Adrenal gland (tissue), 5 donors: ENCODE measurements at regions not wholly inside any gene's neighbourhood (a gene's known extent, or its start where the extent isn't known, plus 50 kb on each side); places are given as distances from the start of the nearest gene placed in this dataset.

Source experiments
- CTCF ChIP-seq, 6 experiments: fragments of 450-650 bp in 4 of 6; fragments of 200-600 bp in 2 of 6; sonication (generic) in 1 of 6; IDR thresholded peaks; 1 replicate in 5 of 6; 2 replicates in 1 of 6; pipeline versions ENCODE4 v1.5.1 to v1.8.0; 2016 to 2021; ENCODE audit warnings: antibody characterized with exemption in 6 of 6, mild to moderate bottlenecking in 2 of 6, moderate library complexity in 1 of 6
- POLR2A ChIP-seq, 2 donors: fragments of 450-650 bp; IDR thresholded peaks; one replicate each; pipeline ENCODE4 v1.6.1; 2017; ENCODE audit warnings: antibody characterized with exemption in 2 of 2, mild to moderate bottlenecking in 2 of 2, moderate library complexity in 1 of 2
- donor health status: DM: no; HTN: no; CAD: no.

- TF ChIP-seq CTCF (IDR thresholded peaks at IDR 0.05) (no peak), POLR2A (IDR thresholded peaks at IDR 0.05) (no peak)
Observed at GRCh38 chr21:32829504-32829903, 57.9 kb upstream of the PAXBP1 start.
